ENCODE measurements at regions not wholly inside any gene's neighbourhood (a gene's known extent, or its start where the extent isn't known, plus 50 kb on each side); places are given as distances from the start of the nearest gene placed in this dataset.

- no peak for TF ChIP-seq CTCF (IDR thresholded peaks at IDR 0.05; ENCODE audit: low read depth, low read length)
- no peak for DNase-seq (ENCODE audit: low read depth in 2 of 2)
- H3K4me3 ChIP-seq (replicated peaks in 1 of 2; ENCODE audit: low read depth in 2 of 2, low read length in 2 of 2): no peak overlapping the region
Measured at GRCh38 chr16:52238710-52239109, 308.2 kb downstream of the TOX3 start.

GRCh38 chr16:52237823-52238222 lies 309.1 kb downstream of the TOX3 start:
- TF ChIP-seq CTCF (IDR thresholded peaks at IDR 0.05; ENCODE audit: low read depth, low read length): no peak
- no peak overlapping the region for H3K4me3 ChIP-seq (replicated peaks in 1 of 2; ENCODE audit: low read depth in 2 of 2, low read length in 2 of 2)
- no peak for DNase-seq (ENCODE audit: low read depth in 2 of 2)

- no peak for TF ChIP-seq CTCF (IDR thresholded peaks at IDR 0.05; ENCODE audit: low read depth, low read length)
- no peak for DNase-seq (ENCODE audit: low read depth in 2 of 2)
- no peak overlapping the region for H3K4me3 ChIP-seq (replicated peaks in 1 of 2; ENCODE audit: low read depth in 2 of 2, low read length in 2 of 2)
Measured at GRCh38 chr16:52235186-52235585, 311.8 kb downstream of the TOX3 start.

- no peak for DNase-seq (ENCODE audit: low read depth in 2 of 2)
- TF ChIP-seq CTCF (IDR thresholded peaks at IDR 0.05; ENCODE audit: low read depth, low read length): no peak
- H3K4me3 ChIP-seq (replicated peaks in 1 of 2; ENCODE audit: low read depth in 2 of 2, low read length in 2 of 2): no peak overlapping the region
Measured at GRCh38 chr16:52234626-52235025, 312.3 kb downstream of the TOX3 start.

- no peak overlapping the region for H3K4me3 ChIP-seq (replicated peaks in 1 of 2; ENCODE audit: low read depth in 2 of 2, low read length in 2 of 2)
- DNase-seq (ENCODE audit: low read depth in 2 of 2): no peak
- no peak for TF ChIP-seq CTCF (IDR thresholded peaks at IDR 0.05; ENCODE audit: low read depth, low read length)
Measured at GRCh38 chr16:52229471-52229870, 317.5 kb downstream of the TOX3 start.

GRCh38 chr16:52227851-52228250 lies 319.1 kb downstream of the TOX3 start:
- DNase-seq (ENCODE audit: low read depth in 2 of 2): no peak
- no peak overlapping the region for H3K4me3 ChIP-seq (replicated peaks in 1 of 2; ENCODE audit: low read depth in 2 of 2, low read length in 2 of 2)
- no peak for TF ChIP-seq CTCF (IDR thresholded peaks at IDR 0.05; ENCODE audit: low read depth, low read length)

GRCh38 chr16:52212841-52213240 lies 334.1 kb downstream of the TOX3 start:
- H3K4me3 ChIP-seq (replicated peaks in 1 of 2; ENCODE audit: low read depth in 2 of 2, low read length in 2 of 2): no peak overlapping the region
- DNase-seq (ENCODE audit: low read depth in 2 of 2): no peak
- TF ChIP-seq CTCF (IDR thresholded peaks at IDR 0.05; ENCODE audit: low read depth, low read length): no peak

All from cardiac fibroblast (primary cell).